ENCODE measurements at regions not wholly inside any gene's neighbourhood (a gene's known extent, or its start where the extent isn't known, plus 50 kb on each side); places are given as distances from the start of the nearest gene placed in this dataset.

DNA sequence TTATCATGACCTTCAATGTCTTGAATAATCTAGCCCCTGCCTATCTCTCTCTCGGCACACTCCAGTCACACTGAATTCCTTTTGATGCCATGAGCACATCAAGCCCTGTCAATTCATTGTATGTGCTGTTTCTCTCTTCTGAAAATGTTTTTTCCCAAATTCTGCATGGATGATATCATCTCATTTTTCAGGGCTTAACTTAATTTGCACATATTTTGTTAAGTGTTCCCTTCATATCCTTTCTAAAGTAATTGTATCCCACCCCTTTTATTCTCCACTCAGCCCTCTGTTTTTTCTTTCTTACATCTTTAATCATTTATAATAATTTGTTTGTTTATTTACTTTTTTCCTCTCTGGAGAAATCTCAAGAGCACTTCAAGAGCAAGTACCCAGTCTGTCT lies 149.9 kb downstream of the ZNF326 start:
- TF ChIP-seq, protein P1, sequence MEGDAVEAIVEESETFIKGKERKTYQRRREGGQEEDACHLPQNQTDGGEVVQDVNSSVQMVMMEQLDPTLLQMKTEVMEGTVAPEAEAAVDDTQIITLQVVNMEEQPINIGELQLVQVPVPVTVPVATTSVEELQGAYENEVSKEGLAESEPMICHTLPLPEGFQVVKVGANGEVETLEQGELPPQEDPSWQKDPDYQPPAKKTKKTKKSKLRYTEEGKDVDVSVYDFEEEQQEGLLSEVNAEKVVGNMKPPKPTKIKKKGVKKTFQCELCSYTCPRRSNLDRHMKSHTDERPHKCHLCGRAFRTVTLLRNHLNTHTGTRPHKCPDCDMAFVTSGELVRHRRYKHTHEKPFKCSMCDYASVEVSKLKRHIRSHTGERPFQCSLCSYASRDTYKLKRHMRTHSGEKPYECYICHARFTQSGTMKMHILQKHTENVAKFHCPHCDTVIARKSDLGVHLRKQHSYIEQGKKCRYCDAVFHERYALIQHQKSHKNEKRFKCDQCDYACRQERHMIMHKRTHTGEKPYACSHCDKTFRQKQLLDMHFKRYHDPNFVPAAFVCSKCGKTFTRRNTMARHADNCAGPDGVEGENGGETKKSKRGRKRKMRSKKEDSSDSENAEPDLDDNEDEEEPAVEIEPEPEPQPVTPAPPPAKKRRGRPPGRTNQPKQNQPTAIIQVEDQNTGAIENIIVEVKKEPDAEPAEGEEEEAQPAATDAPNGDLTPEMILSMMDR (conservative IDR thresholded peaks at IDR 0.05 in 1 of 2, IDR thresholded peaks at IDR 0.05 in 1 of 2; ENCODE audit: extremely low read depth in 1 of 2, insufficient read depth in 1 of 2, low read depth in 1 of 2, low read length in 2 of 2): no peak
- TF ChIP-seq EZH2 (IDR thresholded peaks at IDR 0.05; ENCODE audit: borderline replicate concordance, low read length): no peak

Data from mammary epithelial cell (primary cell).